Body of pancreas (tissue), 4 donors: ENCODE measurements at regions not wholly inside any gene's neighbourhood (a gene's known extent, or its start where the extent isn't known, plus 50 kb on each side); places are given as distances from the start of the nearest gene placed in this dataset.
"Not testable (repeated sequence)": the region's sequence is repeated elsewhere in the genome, so short reads cannot be mapped to it uniquely, and the experiment has no call there.

Experiments
- ATAC-seq: fragments of 150-250 bp; one replicate; pipeline ENCODE4 v1.9.1; 2016
- DNase-seq, 4 donors: peaks; one replicate each; pipeline ENCODE4 v3.0.0-alpha.2; 2019
- H3K27ac ChIP-seq, 4 donors: fragments of 200-600 bp; sonication (generic); 1 replicate in 3 of 4; 2 replicates in 1 of 4; pipeline versions ENCODE4 v1.5.1 to v1.6.1; 2016 to 2019; ENCODE audit warnings: mild to moderate bottlenecking in 1 of 4, mixed read lengths in 1 of 4, moderate library complexity in 1 of 4
- H3K27me3 ChIP-seq, 2 donors: fragments of 200-600 bp; sonication (generic); one replicate each; pipeline ENCODE4 v1.6.0; 2016; ENCODE audit warnings: mild to moderate bottlenecking in 1 of 2
- H3K36me3 ChIP-seq, 2 donors: fragments of 200-600 bp; sonication (generic); replicated peaks in 1 of 2; 2 replicates each; pipeline ENCODE4 v1.5.1; 2016; ENCODE audit warnings: low read depth in 2 of 2; ENCODE audit not compliant: insufficient read depth in 1 of 2
- H3K4me1 ChIP-seq: fragments of 200-600 bp; sonication (generic); one replicate; pipeline ENCODE4 v1.6.0; 2016
- H3K4me3 ChIP-seq, 2 donors: fragments of 200-600 bp; sonication (generic); 1 replicate in 1 of 2; 2 replicates in 1 of 2; pipeline ENCODE4 v1.5.1; 2016 to 2019
- H3K9me3 ChIP-seq, 3 donors: fragments of 200-600 bp; sonication (generic); 1 replicate in 2 of 3; 2 replicates in 1 of 3; pipeline ENCODE4 v1.5.1; 2016
- CTCF ChIP-seq, 7 experiments: fragments of 450-650 bp in 4 of 7; fragments of 200-600 bp in 3 of 7; sonication (generic) in 3 of 7; IDR thresholded peaks; one replicate each; pipeline ENCODE4 v1.5.1; 2016 to 2019; ENCODE audit warnings: antibody characterized with exemption in 7 of 7
- POLR2A ChIP-seq, 3 donors: fragments of 450-650 bp; IDR thresholded peaks; one replicate each; pipeline ENCODE4 v1.6.1; 2016; ENCODE audit warnings: antibody characterized with exemption in 3 of 3, mild to moderate bottlenecking in 2 of 3
- WGBS, 2 donors: methylation state at CpG; one replicate each; pipeline ENCODE4 v1.1.5; 2017; 5-methylcytosine and 5-hydroxymethylcytosine counted together
- intact Hi-C: fragments of 100-400 bp; cut with DNase I; formaldehyde crosslinking; loops from one replicate; pipeline ENCODE4 v1.15.1; 2023

GRCh38 chr11:29063630-29064361 is 953.0 kb downstream of the KCNA4 start:
- 54 to 61% methylated on average over 3 of the region's 3 CpGs for WGBS, 2 donors
- intact Hi-C loops, result no loop called here
- no peak overlapping the region for H3K4me3 ChIP-seq

GRCh38 chr11:29061452-29061851 is 953.3 kb downstream of the METTL15 start:
- Histone ChIP-seq H3K4me3 (no peak overlapping the region), H3K4me1 (no peaks in the 10 kb centered on the region), H3K27ac (no peak overlapping the region), H3K36me3 (no peaks in the 10 kb centered on the region), H3K27me3 (no peaks in the 10 kb centered on the region), H3K9me3 (no peaks in the 10 kb centered on the region)
- no peak for ATAC-seq
- no peak for TF ChIP-seq CTCF (IDR thresholded peaks at IDR 0.05)
- TF ChIP-seq POLR2A (IDR thresholded peaks at IDR 0.05), result no peak
- intact Hi-C loops, result no loop called here
- DNase-seq, result no peak

More at GRCh38 chr11:29063630-29064361, 953.0 kb downstream of the KCNA4 start:
- Histone ChIP-seq H3K27me3 (no peaks in the 10 kb centered on the region), H3K27ac (no peak overlapping the region), H3K9me3 (no peaks in the 10 kb centered on the region), H3K4me1 (no peaks in the 10 kb centered on the region), H3K36me3 (no peaks in the 10 kb centered on the region)
- TF ChIP-seq POLR2A (IDR thresholded peaks at IDR 0.05), result no peak
- no peak for TF ChIP-seq CTCF (IDR thresholded peaks at IDR 0.05)
- no peak for DNase-seq
- no peak for ATAC-seq

GRCh38 chr11:29056487-29056886 is 948.3 kb downstream of the METTL15 start:
- H3K9me3 ChIP-seq, H3K27me3 ChIP-seq, intact Hi-C loops, H3K4me3 ChIP-seq, H3K4me1 ChIP-seq, DNase-seq, H3K36me3 ChIP-seq, ATAC-seq, H3K27ac ChIP-seq: not testable (repeated sequence)
- WGBS, 2 donors, result 46 to 71% methylated on average over 2 of the region's 2 CpGs

GRCh38 chr11:29051935-29052334 is 943.7 kb downstream of the METTL15 start:
- H3K27ac ChIP-seq, result no peak overlapping the region
- no peaks in the 10 kb centered on the region for H3K36me3 ChIP-seq
- WGBS, 2 donors, result 82 to 89% methylated on average over 1 of the region's 1 CpG
- DNase-seq (no peak), ATAC-seq (no peak)
- TF ChIP-seq POLR2A (IDR thresholded peaks at IDR 0.05) (no peak), CTCF (IDR thresholded peaks at IDR 0.05) (no peak)
- no peaks in the 10 kb centered on the region for H3K27me3 ChIP-seq
- H3K4me3 ChIP-seq, result no peak overlapping the region
- intact Hi-C loops, result no loop called here
- no peaks in the 10 kb centered on the region for H3K9me3 ChIP-seq
- no peaks in the 10 kb centered on the region for H3K4me1 ChIP-seq

GRCh38 chr11:29050962-29051361 is 942.8 kb downstream of the METTL15 start:
- H3K27me3 ChIP-seq, DNase-seq, H3K27ac ChIP-seq, intact Hi-C loops, H3K36me3 ChIP-seq, H3K4me1 ChIP-seq, H3K9me3 ChIP-seq, H3K4me3 ChIP-seq, ATAC-seq: not testable (repeated sequence)
- 79 to 80% methylated on average over 10 to 11 of the region's 11 CpGs for WGBS, 2 donors

- intact Hi-C loops, result no loop called here
- no peak for TF ChIP-seq CTCF (IDR thresholded peaks at IDR 0.05)
- no peak for TF ChIP-seq POLR2A (IDR thresholded peaks at IDR 0.05)
- no peak overlapping the region for H3K4me3 ChIP-seq
- ATAC-seq, result no peak
- no peak overlapping the region for H3K27ac ChIP-seq
- H3K9me3 ChIP-seq, result no peaks in the 10 kb centered on the region
- H3K27me3 ChIP-seq, result no peaks in the 10 kb centered on the region
- DNase-seq, result no peak
- no peaks in the 10 kb centered on the region for H3K36me3 ChIP-seq
- no peaks in the 10 kb centered on the region for H3K4me1 ChIP-seq
These were observed 932.3 kb downstream of the METTL15 start for GRCh38 chr11:29040489-29040888.
